ENCODE measurements at regions not wholly inside any gene's neighbourhood (a gene's known extent, or its start where the extent isn't known, plus 50 kb on each side); places are given as distances from the start of the nearest gene placed in this dataset.

DNA sequence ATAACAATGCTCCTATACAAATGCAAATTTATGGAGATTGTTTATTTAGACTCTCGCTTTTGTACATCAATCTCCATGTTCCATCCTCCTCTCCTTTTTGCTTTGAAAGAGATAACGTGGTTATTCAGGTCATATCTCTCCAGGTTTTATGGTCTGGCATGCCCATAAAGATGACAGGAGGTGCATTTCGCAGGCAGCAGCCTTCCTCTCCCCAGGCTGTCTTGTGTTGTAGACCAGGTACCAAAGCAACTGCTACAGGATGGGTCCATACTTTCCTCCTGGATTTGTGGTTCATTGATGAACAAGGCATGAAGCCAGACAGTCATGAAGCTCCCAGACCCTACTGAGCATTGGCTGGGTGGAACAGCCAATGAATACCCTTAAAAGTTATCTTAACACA, 400.2 kb upstream of the NPVF start:
- H3K4me1 ChIP-seq (ENCODE audit: control insufficient read depth in 1 of 2, insufficient read depth in 2 of 2, low read length in 2 of 2): no peaks in the 10 kb centered on the region
- H2AFZ ChIP-seq (ENCODE audit: low read depth, low read length, poor library complexity, severe bottlenecking): no peak overlapping the region
- DNase-seq (ENCODE audit: low read depth, low spot score): no peak
- ChIA-PET CTCF (no interaction called here), POLR2A (no interaction called here), RAD21 (ENCODE audit: low non-redundant PET in 1 of 2, low total read pairs in 2 of 2, uncharacterized antibody in 2 of 2, unreplicated experiment in 2 of 2) (no interaction called here)
- H3K36me3 ChIP-seq (ENCODE audit: control insufficient read depth in 1 of 2, insufficient read depth in 2 of 2, low read length in 2 of 2): no peaks in the 10 kb centered on the region
- ATAC-seq: no peak
- peaks cover 52% of the 10 kb centered on the region for H3K27me3 ChIP-seq (ENCODE audit: insufficient read depth, low read length)
- no peak overlapping the region for H3K4me2 ChIP-seq (ENCODE audit: low read length)
- TF ChIP-seq POLR2AphosphoS5 (IDR thresholded peaks at IDR 0.05; ENCODE audit: low read depth, low read length) (no peak), CBX3 (IDR thresholded peaks at IDR 0.05; ENCODE audit: low read depth) (no peak), EGR1 (IDR thresholded peaks at IDR 0.05; ENCODE audit: low read depth) (no peak)
- TF ChIP-seq, protein P1, sequence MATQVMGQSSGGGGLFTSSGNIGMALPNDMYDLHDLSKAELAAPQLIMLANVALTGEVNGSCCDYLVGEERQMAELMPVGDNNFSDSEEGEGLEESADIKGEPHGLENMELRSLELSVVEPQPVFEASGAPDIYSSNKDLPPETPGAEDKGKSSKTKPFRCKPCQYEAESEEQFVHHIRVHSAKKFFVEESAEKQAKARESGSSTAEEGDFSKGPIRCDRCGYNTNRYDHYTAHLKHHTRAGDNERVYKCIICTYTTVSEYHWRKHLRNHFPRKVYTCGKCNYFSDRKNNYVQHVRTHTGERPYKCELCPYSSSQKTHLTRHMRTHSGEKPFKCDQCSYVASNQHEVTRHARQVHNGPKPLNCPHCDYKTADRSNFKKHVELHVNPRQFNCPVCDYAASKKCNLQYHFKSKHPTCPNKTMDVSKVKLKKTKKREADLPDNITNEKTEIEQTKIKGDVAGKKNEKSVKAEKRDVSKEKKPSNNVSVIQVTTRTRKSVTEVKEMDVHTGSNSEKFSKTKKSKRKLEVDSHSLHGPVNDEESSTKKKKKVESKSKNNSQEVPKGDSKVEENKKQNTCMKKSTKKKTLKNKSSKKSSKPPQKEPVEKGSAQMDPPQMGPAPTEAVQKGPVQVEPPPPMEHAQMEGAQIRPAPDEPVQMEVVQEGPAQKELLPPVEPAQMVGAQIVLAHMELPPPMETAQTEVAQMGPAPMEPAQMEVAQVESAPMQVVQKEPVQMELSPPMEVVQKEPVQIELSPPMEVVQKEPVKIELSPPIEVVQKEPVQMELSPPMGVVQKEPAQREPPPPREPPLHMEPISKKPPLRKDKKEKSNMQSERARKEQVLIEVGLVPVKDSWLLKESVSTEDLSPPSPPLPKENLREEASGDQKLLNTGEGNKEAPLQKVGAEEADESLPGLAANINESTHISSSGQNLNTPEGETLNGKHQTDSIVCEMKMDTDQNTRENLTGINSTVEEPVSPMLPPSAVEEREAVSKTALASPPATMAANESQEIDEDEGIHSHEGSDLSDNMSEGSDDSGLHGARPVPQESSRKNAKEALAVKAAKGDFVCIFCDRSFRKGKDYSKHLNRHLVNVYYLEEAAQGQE (IDR thresholded peaks at IDR 0.05; ENCODE audit: low read depth): no peak
- TF ChIP-seq, protein P2, sequence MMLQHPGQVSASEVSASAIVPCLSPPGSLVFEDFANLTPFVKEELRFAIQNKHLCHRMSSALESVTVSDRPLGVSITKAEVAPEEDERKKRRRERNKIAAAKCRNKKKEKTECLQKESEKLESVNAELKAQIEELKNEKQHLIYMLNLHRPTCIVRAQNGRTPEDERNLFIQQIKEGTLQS (IDR thresholded peaks at IDR 0.05): no peak
- no peak overlapping the region for H3K27ac ChIP-seq (ENCODE audit: low read depth, low read length)
- no peaks in the 10 kb centered on the region for H3K9me2 ChIP-seq (ENCODE audit: insufficient read depth)
- no peak overlapping the region for H3K9ac ChIP-seq (ENCODE audit: low read length)
- no peaks in the 10 kb centered on the region for H3K79me2 ChIP-seq (ENCODE audit: insufficient read depth, low read length)
- no peaks in the 10 kb centered on the region for H3K9me3 ChIP-seq (ENCODE audit: control insufficient read depth in 1 of 2, insufficient read depth in 1 of 2, low read depth in 1 of 2, low read length in 2 of 2)
- H4K20me1 ChIP-seq (ENCODE audit: insufficient read depth): no peaks in the 10 kb centered on the region
- intact Hi-C loops (cut with micrococcal nuclease): no loop called here
- no peak overlapping the region for H3K4me3 ChIP-seq (replicated peaks in 1 of 2; ENCODE audit: low read depth in 1 of 2, low read length in 2 of 2)
- BruUV-seq (replicated peaks): no TSS peak

DNA sequence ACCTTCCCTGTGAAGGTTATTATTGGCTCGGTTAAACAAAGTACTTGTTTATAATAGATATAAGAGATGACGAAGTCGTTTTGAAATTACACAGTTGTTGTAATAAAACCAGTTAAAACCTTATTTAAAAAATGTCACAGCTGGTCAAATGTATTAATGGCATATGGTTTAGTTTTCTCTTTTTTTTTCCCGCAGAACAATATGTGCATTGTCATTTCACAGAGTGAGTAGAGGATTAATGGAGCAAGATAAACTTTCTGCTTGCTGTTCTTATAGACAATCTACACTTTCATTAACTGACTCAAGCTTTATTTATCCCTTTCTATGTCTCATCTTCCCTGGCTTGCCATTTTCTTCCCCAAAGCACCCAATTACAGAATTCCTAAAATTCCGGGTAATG, 404.3 kb upstream of the NPVF start:
- TF ChIP-seq JUND (IDR thresholded peaks at IDR 0.05): no peak
- no peak for TF ChIP-seq EZH2 (IDR thresholded peaks at IDR 0.05)
- TF ChIP-seq EZH2phosphoT487 (IDR thresholded peaks at IDR 0.05; ENCODE audit: borderline replicate concordance): no peak
- TF ChIP-seq, protein P3, sequence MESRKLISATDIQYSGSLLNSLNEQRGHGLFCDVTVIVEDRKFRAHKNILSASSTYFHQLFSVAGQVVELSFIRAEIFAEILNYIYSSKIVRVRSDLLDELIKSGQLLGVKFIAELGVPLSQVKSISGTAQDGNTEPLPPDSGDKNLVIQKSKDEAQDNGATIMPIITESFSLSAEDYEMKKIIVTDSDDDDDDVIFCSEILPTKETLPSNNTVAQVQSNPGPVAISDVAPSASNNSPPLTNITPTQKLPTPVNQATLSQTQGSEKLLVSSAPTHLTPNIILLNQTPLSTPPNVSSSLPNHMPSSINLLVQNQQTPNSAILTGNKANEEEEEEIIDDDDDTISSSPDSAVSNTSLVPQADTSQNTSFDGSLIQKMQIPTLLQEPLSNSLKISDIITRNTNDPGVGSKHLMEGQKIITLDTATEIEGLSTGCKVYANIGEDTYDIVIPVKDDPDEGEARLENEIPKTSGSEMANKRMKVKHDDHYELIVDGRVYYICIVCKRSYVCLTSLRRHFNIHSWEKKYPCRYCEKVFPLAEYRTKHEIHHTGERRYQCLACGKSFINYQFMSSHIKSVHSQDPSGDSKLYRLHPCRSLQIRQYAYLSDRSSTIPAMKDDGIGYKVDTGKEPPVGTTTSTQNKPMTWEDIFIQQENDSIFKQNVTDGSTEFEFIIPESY (IDR thresholded peaks at IDR 0.05; ENCODE audit: extremely low read depth, insufficient replicate concordance, low read length): no peak
- no peak for TF ChIP-seq POLR2A (IDR thresholded peaks at IDR 0.05; ENCODE audit: borderline replicate concordance, extremely low read depth, insufficient read depth, insufficient read length)
- TF ChIP-seq EGR1 (IDR thresholded peaks at IDR 0.05; ENCODE audit: low read depth): no peak
- no peak overlapping the region for H3K27ac ChIP-seq (ENCODE audit: low read depth, low read length)
- H3K4me1 ChIP-seq (ENCODE audit: control insufficient read depth in 1 of 2, insufficient read depth in 2 of 2, low read length in 2 of 2): no peaks in the 10 kb centered on the region
- H3K27me3 ChIP-seq (ENCODE audit: insufficient read depth, low read length): peaks cover 32% of the 10 kb centered on the region
- H3K36me3 ChIP-seq (ENCODE audit: control insufficient read depth in 1 of 2, insufficient read depth in 2 of 2, low read length in 2 of 2): no peaks in the 10 kb centered on the region
- ATAC-seq (no peak), DNase-seq (ENCODE audit: low read depth, low spot score) (no peak)
- H3K9ac ChIP-seq (ENCODE audit: low read length): no peak overlapping the region
- intact Hi-C loops (cut with micrococcal nuclease): no loop called here
- BruUV-seq (replicated peaks): no TSS peak
- ChIA-PET POLR2A (no interaction called here), CTCF (no interaction called here), RAD21 (ENCODE audit: low non-redundant PET in 1 of 2, low total read pairs in 2 of 2, uncharacterized antibody in 2 of 2, unreplicated experiment in 2 of 2) (no interaction called here)
- no peaks in the 10 kb centered on the region for H3K9me3 ChIP-seq (ENCODE audit: control insufficient read depth in 1 of 2, insufficient read depth in 1 of 2, low read depth in 1 of 2, low read length in 2 of 2)
- no peak overlapping the region for H3K4me2 ChIP-seq (ENCODE audit: low read length)
- no peak overlapping the region for H3K4me3 ChIP-seq (replicated peaks in 1 of 2; ENCODE audit: low read depth in 1 of 2, low read length in 2 of 2)
- H3K9me2 ChIP-seq (ENCODE audit: insufficient read depth): no peaks in the 10 kb centered on the region
- no peaks in the 10 kb centered on the region for H4K20me1 ChIP-seq (ENCODE audit: insufficient read depth)
- H3K79me2 ChIP-seq (ENCODE audit: insufficient read depth, low read length): no peaks in the 10 kb centered on the region
- no peak overlapping the region for H2AFZ ChIP-seq (ENCODE audit: low read depth, low read length, poor library complexity, severe bottlenecking)

Data from HCT116 (cell line).